Tibial nerve (tissue), 4 donors: ENCODE measurements at regions not wholly inside any gene's neighbourhood (a gene's known extent, or its start where the extent isn't known, plus 50 kb on each side); places are given as distances from the start of the nearest gene placed in this dataset.
"Not testable (repeated sequence)": the region's sequence is repeated elsewhere in the genome, so short reads cannot be mapped to it uniquely, and the experiment has no call there.

Experiments used
- EP300 ChIP-seq, 2 donors: sonication (generic); formaldehyde crosslinking; IDR thresholded peaks; one replicate each; pipeline ENCODE4 v1.6.1; 2017; ENCODE audit warnings: antibody characterized with exemption in 2 of 2, mild to moderate bottlenecking in 1 of 2
- POLR2A ChIP-seq, 2 donors: fragments of 450-650 bp; IDR thresholded peaks; one replicate each; pipeline ENCODE4 v1.6.1; 2017; ENCODE audit warnings: antibody characterized with exemption in 2 of 2, mild to moderate bottlenecking in 2 of 2, moderate library complexity in 2 of 2
- TF ChIP-seq, protein P1 (sequence below), 5 experiments: fragments of 200-600 bp in 3 of 5; fragments of 450-650 bp in 2 of 5; sonication (generic) in 3 of 5; IDR thresholded peaks; one replicate each; pipeline ENCODE4 v1.5.1; 2016 to 2019; ENCODE audit warnings: antibody characterized with exemption in 5 of 5, mild to moderate bottlenecking in 3 of 5, moderate library complexity in 2 of 5

DNA sequence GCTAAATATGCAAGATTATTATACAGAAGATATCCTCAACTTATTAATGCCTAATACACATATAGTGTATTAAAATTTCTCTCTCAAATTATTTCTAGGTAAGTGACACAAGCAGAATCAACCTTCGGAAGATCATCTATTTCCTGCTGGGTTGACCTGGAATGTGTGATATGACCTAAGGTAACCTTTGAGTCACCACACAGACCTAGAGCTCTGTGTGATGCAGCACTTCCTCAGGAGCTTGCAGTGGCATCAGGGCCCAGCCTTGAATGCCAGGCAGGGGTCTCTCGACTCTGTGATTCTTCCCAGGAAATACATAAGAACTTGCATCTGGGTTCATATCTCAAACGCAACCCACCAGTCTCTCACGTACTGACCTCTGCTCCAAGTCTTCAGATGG, 385.3 kb downstream of the RPIA start:
- TF ChIP-seq POLR2A, EP300 (IDR thresholded peaks at IDR 0.05): not testable (repeated sequence)
- TF ChIP-seq, protein P1, sequence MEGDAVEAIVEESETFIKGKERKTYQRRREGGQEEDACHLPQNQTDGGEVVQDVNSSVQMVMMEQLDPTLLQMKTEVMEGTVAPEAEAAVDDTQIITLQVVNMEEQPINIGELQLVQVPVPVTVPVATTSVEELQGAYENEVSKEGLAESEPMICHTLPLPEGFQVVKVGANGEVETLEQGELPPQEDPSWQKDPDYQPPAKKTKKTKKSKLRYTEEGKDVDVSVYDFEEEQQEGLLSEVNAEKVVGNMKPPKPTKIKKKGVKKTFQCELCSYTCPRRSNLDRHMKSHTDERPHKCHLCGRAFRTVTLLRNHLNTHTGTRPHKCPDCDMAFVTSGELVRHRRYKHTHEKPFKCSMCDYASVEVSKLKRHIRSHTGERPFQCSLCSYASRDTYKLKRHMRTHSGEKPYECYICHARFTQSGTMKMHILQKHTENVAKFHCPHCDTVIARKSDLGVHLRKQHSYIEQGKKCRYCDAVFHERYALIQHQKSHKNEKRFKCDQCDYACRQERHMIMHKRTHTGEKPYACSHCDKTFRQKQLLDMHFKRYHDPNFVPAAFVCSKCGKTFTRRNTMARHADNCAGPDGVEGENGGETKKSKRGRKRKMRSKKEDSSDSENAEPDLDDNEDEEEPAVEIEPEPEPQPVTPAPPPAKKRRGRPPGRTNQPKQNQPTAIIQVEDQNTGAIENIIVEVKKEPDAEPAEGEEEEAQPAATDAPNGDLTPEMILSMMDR (IDR thresholded peaks at IDR 0.05) = not testable (repeated sequence)
